H1 (cell line): ENCODE measurements at regions not wholly inside any gene's neighbourhood (a gene's known extent, or its start where the extent isn't known, plus 50 kb on each side); places are given as distances from the start of the nearest gene placed in this dataset.
"Not testable (repeated sequence)": the region's sequence is repeated elsewhere in the genome, so short reads cannot be mapped to it uniquely, and the experiment has no call there.

Source experiments
- CTCF ChIA-PET: fragments of 300-600 bp; sonication (Branson Sonifier 250); formaldehyde crosslinking; loops from one replicate; lab custom pipeline; 2021; ENCODE audit not compliant: partially characterized antibody; lab: Charles Lee
- POLR2A ChIA-PET: fragments of 300-600 bp; sonication (Branson Sonifier 250); formaldehyde crosslinking; loops from one replicate; lab custom pipeline; 2021; ENCODE audit warnings: inconsistent platforms; ENCODE audit not compliant: partially characterized antibody; lab: Charles Lee
- DNase-seq, 2 experiments: peaks; one replicate each; pipeline versions ENCODE4 v3.0.0 to v3.0.0-alpha.2; 2010 to 2022; ENCODE audit warnings: low spot score in 2 of 2, low read depth in 1 of 2, mixed read lengths in 1 of 2
- FAIRE-seq: peaks from 2 replicates; lab custom pipeline; 2011; peaks lifted over from hg19 to GRCh38; lab: Jason Lieb, UNC
- H2AFZ ChIP-seq: 2 replicates; pipeline ENCODE4 v1.8.1; 2012; ENCODE audit warnings: low read length, inconsistent platforms
- H2AK5ac ChIP-seq: 2 replicates; pipeline ENCODE4 v1.6.1; 2013; ENCODE audit warnings: low read depth, low read length
- H2BK120ac ChIP-seq: replicated peaks from 2 replicates; pipeline ENCODE3; 2013; ENCODE audit warnings: low read depth, low read length, inconsistent platforms
- H2BK12ac ChIP-seq: 2 replicates; pipeline ENCODE4 v1.6.1; 2013; ENCODE audit warnings: low read depth, low read length
- H2BK15ac ChIP-seq: 2 replicates; pipeline ENCODE4 v1.6.1; 2013; ENCODE audit warnings: low read length
- H2BK20ac ChIP-seq: 2 replicates; pipeline ENCODE4 v1.6.1; 2013; ENCODE audit warnings: low read length
- H2BK5ac ChIP-seq: 2 replicates; pipeline ENCODE4 v1.6.1; 2013; ENCODE audit warnings: low read depth, low read length
- H3K14ac ChIP-seq: 2 replicates; pipeline ENCODE4 v1.6.1; 2013; ENCODE audit warnings: inconsistent platforms; ENCODE audit not compliant: insufficient read length
- H3K18ac ChIP-seq: 2 replicates; pipeline ENCODE4 v1.6.1; 2013; ENCODE audit warnings: low read length; ENCODE audit errors: extremely low read depth
- H3K23ac ChIP-seq: 2 replicates; pipeline ENCODE4 v1.6.1; 2013; ENCODE audit warnings: inconsistent platforms; ENCODE audit not compliant: insufficient read length
- H3K23me2 ChIP-seq: 2 replicates; pipeline ENCODE4 v1.6.1; 2013; ENCODE audit warnings: low read depth, low read length
- H3K27ac ChIP-seq: 2 replicates; pipeline ENCODE4 v1.6.1; 2011; ENCODE audit warnings: low read depth, low read length, inconsistent platforms
- H3K27me3 ChIP-seq, 4 experiments: replicated peaks in 1 of 4; 1 replicate in 1 of 4; 2 replicates in 3 of 4; pipeline versions ENCODE4 v1.6.1 to v1.8.1; 2011 to 2013; ENCODE audit warnings: low read length in 3 of 4, mild to moderate bottlenecking in 3 of 4, inconsistent platforms in 2 of 4, mixed read lengths in 2 of 4, moderate library complexity in 1 of 4; ENCODE audit not compliant: control insufficient read depth in 3 of 4, insufficient read depth in 3 of 4; ENCODE audit errors: extremely low read depth in 1 of 4
- H3K36me3 ChIP-seq, 4 experiments: 2 replicates each; pipeline versions ENCODE4 v1.6.1 to v1.8.1; 2011 to 2013; ENCODE audit warnings: mild to moderate bottlenecking in 4 of 4, low read length in 3 of 4, moderate library complexity in 2 of 4, control low read depth in 1 of 4, inconsistent platforms in 1 of 4; ENCODE audit not compliant: insufficient read depth in 4 of 4, control insufficient read depth in 2 of 4
- H3K4ac ChIP-seq: replicated peaks from 2 replicates; pipeline ENCODE3; 2013; ENCODE audit warnings: low read length, low read depth, mixed read lengths, inconsistent platforms; ENCODE audit not compliant: insufficient read length
- H3K4me1 ChIP-seq, 4 experiments: replicated peaks in 1 of 4; 1 replicate in 1 of 4; 2 replicates in 3 of 4; pipeline versions ENCODE4 v1.6.1 to v1.8.1; 2011 to 2013; ENCODE audit warnings: low read length in 3 of 4, inconsistent platforms in 2 of 4, mixed read lengths in 1 of 4; ENCODE audit not compliant: insufficient read depth in 4 of 4, control insufficient read depth in 3 of 4
- H3K4me2 ChIP-seq, 2 experiments: 2 replicates each; pipeline versions ENCODE4 v1.6.1 to v1.8.1; 2011 to 2013; ENCODE audit warnings: low read depth in 2 of 2, low read length in 2 of 2, control low read depth in 1 of 2, inconsistent platforms in 1 of 2, mild to moderate bottlenecking in 1 of 2; ENCODE audit not compliant: insufficient read depth in 1 of 2
- H3K4me3 ChIP-seq, 4 experiments: fragments of 200-600, 300-600 bp in 1 of 4; sonication (generic), shearing (Covaris generic), sonication (Bioruptor Twin) in 1 of 4; 2 replicates each; pipeline versions ENCODE4 v1.5.1 to v1.8.1; 2011 to 2016; ENCODE audit warnings: low read length in 4 of 4, low read depth in 3 of 4, control low read depth in 2 of 4, inconsistent platforms in 2 of 4, mild to moderate bottlenecking in 2 of 4, mixed read lengths in 1 of 4, moderate library complexity in 1 of 4; ENCODE audit not compliant: insufficient read depth in 2 of 4; ENCODE audit errors: extremely low read depth in 1 of 4
- H3K56ac ChIP-seq: replicated peaks from 2 replicates; pipeline ENCODE3; 2013; ENCODE audit warnings: low read depth, mild to moderate bottlenecking, mixed read lengths, low read length, inconsistent platforms; ENCODE audit not compliant: insufficient read length
- H3K79me1 ChIP-seq: 2 replicates; pipeline ENCODE4 v1.6.1; 2013; ENCODE audit warnings: low read depth, low read length, control low read depth
- H3K79me2 ChIP-seq, 2 experiments: 2 replicates each; pipeline versions ENCODE4 v1.6.1 to v1.8.1; 2012 to 2013; ENCODE audit warnings: low read length in 2 of 2, mild to moderate bottlenecking in 2 of 2, inconsistent platforms in 1 of 2; ENCODE audit not compliant: insufficient read depth in 2 of 2, control insufficient read depth in 1 of 2
- H3K9ac ChIP-seq, 4 experiments: replicated peaks in 1 of 4; 1 replicate in 1 of 4; 2 replicates in 3 of 4; pipeline versions ENCODE4 v1.6.1 to v1.8.1; 2011 to 2013; ENCODE audit warnings: low read depth in 3 of 4, low read length in 3 of 4, control low read depth in 2 of 4, mild to moderate bottlenecking in 2 of 4, moderate library complexity in 2 of 4, inconsistent platforms in 1 of 4; ENCODE audit errors: extremely low read depth in 1 of 4
- H3K9me3 ChIP-seq, 2 experiments: 2 replicates each; pipeline versions ENCODE4 v1.6.1 to v1.8.1; 2012 to 2013; ENCODE audit warnings: mild to moderate bottlenecking in 2 of 2, moderate library complexity in 2 of 2, control low read depth in 1 of 2, inconsistent platforms in 1 of 2, low read depth in 1 of 2, low read length in 1 of 2, mixed read lengths in 1 of 2; ENCODE audit not compliant: insufficient read depth in 2 of 2
- H4K20me1 ChIP-seq, 2 experiments: replicated peaks in 1 of 2; 2 replicates each; pipeline versions ENCODE3 to v1.8.1; 2011 to 2013; ENCODE audit warnings: inconsistent platforms in 2 of 2, low read length in 2 of 2, mild to moderate bottlenecking in 1 of 2; ENCODE audit not compliant: insufficient read depth in 2 of 2, control insufficient read depth in 1 of 2
- H4K5ac ChIP-seq: 2 replicates; pipeline ENCODE4 v1.6.1; 2013; ENCODE audit warnings: low read length, low read depth, mixed read lengths, inconsistent platforms; ENCODE audit not compliant: insufficient read length
- H4K8ac ChIP-seq: 2 replicates; pipeline ENCODE4 v1.8.0; 2013; ENCODE audit warnings: mild to moderate bottlenecking, moderate library complexity, low read length, inconsistent platforms; ENCODE audit not compliant: insufficient read depth; ENCODE audit errors: extremely low read depth
- H4K91ac ChIP-seq: replicated peaks from 2 replicates; pipeline ENCODE3; 2013; ENCODE audit warnings: low read length, mixed read lengths, inconsistent platforms; ENCODE audit not compliant: insufficient read length
- SIN3A ChIP-seq, 2 experiments: IDR thresholded peaks in 1 of 2; conservative IDR thresholded peaks in 1 of 2; 2 replicates each; pipeline ENCODE4 v1.6.1; 2011 to 2012; ENCODE audit warnings: low read length in 2 of 2, improper control_type of control experiment in 1 of 2, low read depth in 1 of 2, mild to moderate bottlenecking in 1 of 2
- SP4 ChIP-seq: IDR thresholded peaks from 2 replicates; pipeline ENCODE4 v1.6.1; 2012; ENCODE audit warnings: low read length, inconsistent platforms
- TAF1 ChIP-seq: IDR thresholded peaks from 2 replicates; pipeline ENCODE4 v1.6.1; 2011; ENCODE audit warnings: mild to moderate bottlenecking, low read depth, low read length
- USF2 ChIP-seq: IDR thresholded peaks from 2 replicates; pipeline ENCODE4 v1.6.1; 2011; ENCODE audit warnings: low read length, improper control_type of control experiment
- WGBS, 2 experiments: shearing (Covaris generic) in 1 of 2; methylation state at CpG; one replicate each; pipeline versions ENCODE4 v1.1.6 to v1.1.7; 2013 to 2015; ENCODE audit warnings: low lambda C conversion rate in 2 of 2, mixed read lengths in 2 of 2, inconsistent platforms in 1 of 2, low coverage in 1 of 2, missing lambda C conversion rate in 1 of 2; ENCODE audit not compliant: insufficient replicate concordance in 2 of 2, insufficient coverage in 1 of 2, insufficient read length in 1 of 2; ENCODE audit errors: extremely low coverage in 1 of 2, missing lambda C conversion rate in 1 of 2; 5-methylcytosine and 5-hydroxymethylcytosine counted together

GRCh38 chr3:63740116-63740515 is 79.0 kb upstream of the C3orf49 start (continued):
- TF ChIP-seq USF2 (no peak), SIN3A (conservative IDR thresholded peaks at IDR 0.05 in 1 of 2, IDR thresholded peaks at IDR 0.05 in 1 of 2; ENCODE audit: low read depth in 1 of 2, low read length in 2 of 2) (no peak), TAF1 (no peak), SP4 (no peak)
- TF ChIP-seq, all 59 proteins: peak for 0

DNA sequence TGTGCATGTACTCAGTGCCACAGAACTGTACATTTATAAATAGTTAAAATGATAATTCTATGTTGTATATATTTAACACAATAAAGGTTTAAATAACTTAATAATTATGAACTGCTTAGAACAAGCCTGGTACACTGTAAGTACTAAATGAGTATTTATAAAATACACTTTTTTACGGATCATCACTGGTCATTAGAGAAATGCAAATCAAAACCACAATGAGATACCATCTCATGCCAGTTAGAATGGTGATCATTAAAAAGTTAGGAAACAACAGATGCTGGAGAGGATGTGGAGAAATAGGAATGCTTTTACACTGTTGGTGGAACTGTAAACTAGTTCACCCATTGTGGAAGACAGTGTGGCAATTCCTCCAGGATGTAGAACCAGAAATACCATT is 74.4 kb upstream of the C3orf49 start:
- H3K23ac ChIP-seq, H3K4ac ChIP-seq, H3K27me3 ChIP-seq, H3K9me3 ChIP-seq, H3K36me3 ChIP-seq, H2BK5ac ChIP-seq, H4K91ac ChIP-seq, H3K14ac ChIP-seq, H2BK20ac ChIP-seq, H3K9ac ChIP-seq, POLR2A ChIA-PET, H2AK5ac ChIP-seq, H3K79me1 ChIP-seq, CTCF ChIA-PET, H2BK120ac ChIP-seq, H3K23me2 ChIP-seq, H4K20me1 ChIP-seq, H4K8ac ChIP-seq, H3K4me3 ChIP-seq, H2BK12ac ChIP-seq, H3K4me1 ChIP-seq, H3K4me2 ChIP-seq, H3K79me2 ChIP-seq, H3K27ac ChIP-seq, DNase-seq, H2AFZ ChIP-seq, H3K56ac ChIP-seq, H2BK15ac ChIP-seq, H3K18ac ChIP-seq, H4K5ac ChIP-seq, FAIRE-seq: not testable (repeated sequence)
- 91% methylated on average over 1 of the region's 1 CpG; no CpG with 5 or more reads in 1 of the 2 experiments for WGBS, 2 experiments
